ENCODE measurements at regions not wholly inside any gene's neighbourhood (a gene's known extent, or its start where the extent isn't known, plus 50 kb on each side); places are given as distances from the start of the nearest gene placed in this dataset.

DNA sequence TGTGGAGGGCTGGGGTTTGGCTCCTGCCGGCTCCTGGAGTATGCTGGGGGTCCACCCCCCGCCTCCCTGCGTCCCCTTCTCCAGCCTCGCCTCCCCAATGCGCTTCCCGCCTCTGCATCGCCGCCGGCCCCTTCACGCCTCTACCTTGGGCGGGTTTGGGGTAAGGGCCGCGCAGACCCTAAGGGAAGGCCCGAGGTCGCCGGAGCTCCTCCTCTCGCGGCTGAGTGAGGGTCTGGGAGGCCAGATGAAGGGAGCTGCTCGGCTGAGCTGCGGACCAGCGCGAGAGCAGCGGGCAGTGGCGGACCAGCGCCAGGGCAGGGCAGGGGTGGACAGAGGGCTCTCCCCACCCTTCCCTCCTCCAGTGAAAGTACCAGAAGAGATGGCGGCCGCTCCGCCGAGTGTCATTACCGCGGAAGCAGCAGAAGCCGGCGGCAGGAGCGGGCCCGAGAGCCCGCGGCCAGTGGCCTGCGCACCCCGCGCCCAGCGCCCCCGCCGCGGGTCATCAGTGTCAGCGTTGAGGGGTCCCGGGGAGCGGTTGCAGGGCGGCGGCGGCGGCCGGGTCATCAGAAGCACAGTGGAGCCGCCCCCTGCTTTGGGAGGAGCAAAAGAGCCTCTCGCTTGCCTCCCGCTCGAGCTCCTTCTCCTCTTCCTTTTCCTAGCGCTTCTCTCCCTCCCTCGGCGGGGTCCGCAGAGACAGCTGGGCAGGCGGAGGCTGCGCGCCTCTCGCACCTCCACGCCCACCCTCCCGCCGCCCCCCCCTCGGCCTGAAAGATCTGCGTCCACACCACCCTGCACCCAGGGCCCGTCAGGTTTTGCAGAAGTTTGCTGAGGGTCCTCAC, 255.6 kb upstream of the CADM1 start:
- peak in 21 of 56 donors; percentile 6 to 63 (median 26) for DNase-seq

DNA sequence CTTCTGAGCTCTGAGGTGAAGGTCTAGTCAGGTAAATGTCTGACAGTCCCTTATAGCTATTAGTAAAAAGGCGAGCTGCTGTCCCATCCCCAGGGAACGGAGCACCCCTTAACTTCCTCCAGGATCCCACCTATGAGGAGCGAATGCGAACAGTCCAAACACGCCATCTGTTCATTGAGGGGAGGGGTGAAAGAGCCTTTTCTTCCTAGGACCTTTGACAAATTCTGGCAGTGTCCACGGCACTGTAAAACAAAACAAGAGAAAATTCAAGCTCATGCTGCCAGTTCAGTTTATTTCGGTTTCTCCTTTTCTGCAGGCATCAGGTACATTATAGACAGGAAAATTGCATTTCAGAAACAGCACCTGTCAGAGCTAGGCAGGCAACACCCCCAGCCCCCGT, 253.8 kb upstream of the CADM1 start:
- DNase-seq: no peak

DNA sequence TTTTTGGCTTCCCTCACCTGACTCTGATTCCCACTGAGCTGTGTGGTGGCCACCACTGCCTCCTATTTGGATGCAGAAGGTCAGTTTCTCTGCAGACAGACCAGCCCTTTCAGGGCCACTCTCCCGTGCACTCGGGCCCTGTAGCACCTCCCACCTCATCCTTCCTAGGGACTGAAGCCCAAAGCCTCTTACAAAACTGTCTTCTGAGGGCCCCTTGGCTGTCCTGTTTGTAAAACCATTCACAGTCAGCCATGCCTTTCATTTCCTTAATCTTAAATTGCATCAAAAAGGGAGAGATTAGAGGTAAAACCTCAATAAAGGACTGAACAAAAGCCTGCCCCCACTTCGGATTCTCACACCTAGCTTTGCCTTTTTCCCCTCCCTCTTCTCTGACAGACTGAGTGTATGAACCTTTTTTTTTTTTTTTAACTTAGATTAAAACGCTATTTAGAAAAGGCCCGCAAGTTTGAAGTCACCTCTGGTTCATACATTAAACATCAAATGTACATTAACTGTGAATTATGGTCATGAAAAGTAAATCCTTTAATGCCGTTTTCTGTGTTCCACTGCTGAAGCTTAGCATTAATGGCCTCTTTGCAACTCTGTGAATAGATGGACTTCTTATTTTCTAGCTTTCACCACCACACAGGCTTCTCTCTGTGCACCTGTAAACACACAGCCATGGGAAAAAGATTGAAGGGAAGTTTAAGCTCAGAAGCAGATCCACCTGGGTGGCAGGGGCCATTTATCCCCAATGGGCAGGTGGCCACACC, 247.2 kb upstream of the CADM1 start:
- DNase-seq: no peak

DNA sequence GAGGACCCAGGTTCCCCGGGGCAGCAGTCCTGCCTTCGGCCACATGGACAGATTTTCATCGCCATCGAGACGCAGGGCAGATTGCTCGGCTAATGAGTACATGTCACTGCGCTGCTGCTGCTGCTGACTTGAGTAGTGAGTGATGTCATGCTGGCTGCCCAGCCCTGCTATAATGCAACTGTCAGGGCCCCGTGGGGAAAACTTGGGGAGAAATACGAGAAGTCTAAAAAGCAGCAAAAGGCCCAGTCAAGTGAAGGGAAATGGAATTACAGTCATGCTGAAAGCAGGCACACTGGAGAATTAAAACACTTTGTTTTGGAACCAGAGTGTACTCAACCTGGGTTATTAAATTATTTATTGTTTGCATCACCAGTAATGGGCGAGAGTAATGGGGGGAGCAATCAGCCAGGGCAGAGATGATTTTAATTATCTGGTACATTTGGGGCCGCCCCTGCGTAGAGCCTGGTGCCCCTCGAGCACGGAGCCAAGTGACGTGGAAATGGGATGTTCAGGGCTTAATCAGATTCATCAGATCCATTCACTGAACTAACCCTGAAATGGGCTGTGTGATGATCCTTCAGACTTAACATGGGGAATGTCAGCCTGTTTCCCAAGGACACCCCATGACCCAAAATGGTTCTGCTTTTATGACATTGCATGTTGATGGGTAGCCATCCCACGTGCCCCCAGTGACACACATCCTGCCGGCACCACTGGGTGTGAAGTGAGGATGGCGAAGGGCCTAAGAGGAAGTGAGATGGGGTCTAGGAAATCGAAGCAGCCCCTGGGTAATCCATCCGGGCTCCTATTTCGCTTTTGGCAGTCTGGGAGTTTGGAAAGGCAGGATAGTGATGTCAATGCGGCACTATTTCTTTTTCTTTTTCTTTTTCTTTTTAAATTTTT, 241.6 kb upstream of the CADM1 start:
- no peak for DNase-seq

DNA sequence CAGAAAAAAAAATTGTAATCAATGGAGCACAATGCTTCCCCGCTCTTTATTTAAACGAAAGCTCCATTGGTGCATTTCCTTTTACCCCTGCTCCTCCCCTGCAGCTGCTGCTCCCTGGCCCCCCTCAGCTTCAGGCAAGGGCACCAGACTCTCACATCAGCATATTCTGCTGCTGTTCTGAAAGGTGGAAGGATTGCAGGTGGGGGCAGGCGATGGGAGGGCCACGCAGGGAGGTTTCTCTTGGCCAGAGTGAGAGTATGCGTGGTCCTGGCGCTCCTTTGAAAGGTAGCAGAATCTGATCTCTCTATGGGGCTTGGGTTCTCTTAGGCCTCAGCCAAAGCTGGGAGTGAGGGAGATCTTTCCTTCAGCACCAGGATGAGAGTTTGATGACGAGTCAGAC, 240.9 kb upstream of the CADM1 start:
- DNase-seq: no peak

DNA sequence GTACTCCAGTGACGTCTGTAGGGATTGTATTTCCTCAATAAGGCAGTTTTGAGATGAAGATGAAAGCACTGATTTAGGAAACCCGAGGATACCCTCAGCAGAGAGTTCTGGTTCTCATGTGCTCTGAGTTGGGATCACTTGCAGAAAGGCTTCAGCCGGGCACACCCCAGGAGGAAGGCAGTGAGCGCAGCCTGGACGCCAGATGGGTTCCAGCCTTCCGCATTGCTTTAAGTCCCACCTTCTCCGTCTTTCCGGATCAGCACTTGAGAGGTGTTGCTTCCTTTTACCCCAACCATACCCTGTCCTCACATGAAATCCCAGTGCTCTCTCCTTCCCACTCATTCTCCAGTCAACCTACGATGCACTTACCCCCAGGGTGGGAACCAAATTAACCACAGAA, 239.5 kb upstream of the CADM1 start:
- no peak for DNase-seq

DNA sequence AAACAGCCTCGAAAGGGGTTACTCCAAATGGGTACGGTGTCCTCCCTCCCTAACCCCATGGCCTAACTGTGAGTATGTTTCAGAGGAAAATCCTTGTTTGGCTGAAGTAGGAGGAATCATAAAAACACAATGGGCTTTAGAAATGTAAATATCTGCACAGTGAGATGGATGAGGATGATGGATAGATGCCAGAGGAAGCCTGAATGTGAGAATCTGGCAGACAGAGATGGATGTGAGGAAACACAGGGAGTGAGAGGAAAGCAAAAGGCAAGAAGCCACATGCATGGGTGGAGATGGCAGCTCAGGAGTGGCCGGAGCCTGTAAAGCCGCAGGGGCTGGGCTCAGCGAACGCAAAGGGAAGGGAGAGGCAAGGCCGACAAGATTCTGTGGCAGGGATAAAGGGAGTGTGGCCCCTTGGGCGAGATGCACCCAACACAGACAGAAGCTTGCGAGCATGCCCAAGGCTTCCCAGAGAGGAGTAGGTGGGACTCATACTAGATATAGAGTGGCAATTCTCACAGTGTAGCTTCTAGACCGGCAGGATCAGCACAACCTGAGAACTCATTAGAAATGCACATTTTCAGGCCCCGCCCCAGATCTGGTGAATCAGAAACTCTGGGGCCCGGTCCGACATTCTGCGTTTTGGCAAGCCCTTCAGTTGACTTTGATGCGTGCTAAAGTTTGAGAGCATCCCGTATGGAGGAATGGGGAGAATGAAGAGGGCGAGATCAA, 237.3 kb upstream of the CADM1 start:
- no peak for DNase-seq

DNA sequence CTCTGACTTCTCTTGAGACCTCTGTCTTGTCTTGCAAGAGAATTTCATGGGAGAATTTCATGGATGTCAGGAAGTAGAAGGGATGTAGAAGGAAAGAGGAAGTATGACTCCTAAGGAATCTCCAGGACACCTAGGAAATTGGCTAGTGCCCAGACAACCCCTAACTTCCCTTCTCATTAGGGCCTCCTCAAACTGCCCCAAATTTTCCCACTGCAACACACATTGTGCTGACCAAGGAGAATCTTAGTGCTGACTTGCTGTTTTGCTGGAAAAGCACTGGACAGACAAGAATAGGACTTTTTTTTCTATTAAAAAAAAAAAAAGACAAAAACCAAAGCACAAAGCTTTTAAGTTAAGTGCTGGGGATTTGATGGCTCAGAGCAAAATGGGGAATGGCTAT, 236.1 kb upstream of the CADM1 start:
- DNase-seq: no peak

DNA sequence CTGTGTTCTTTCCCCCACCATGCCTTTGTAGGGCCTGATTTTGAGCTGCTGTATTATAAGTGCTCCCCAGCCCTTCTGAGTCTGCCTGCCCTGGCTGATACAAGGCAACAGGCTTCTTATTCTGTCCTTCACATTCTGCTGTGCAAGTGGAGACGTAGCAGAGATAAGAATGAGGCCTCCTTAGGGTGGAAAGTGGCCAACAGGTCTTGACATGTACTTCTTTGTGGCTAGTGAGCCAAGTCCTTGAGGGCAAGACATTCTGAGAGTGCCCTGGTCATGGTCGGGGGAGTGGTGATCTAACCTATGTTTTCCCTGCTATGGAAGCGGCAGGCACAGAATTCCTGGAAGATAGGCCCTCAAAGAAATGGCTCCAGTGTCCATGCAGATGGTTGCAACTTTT, 235.7 kb upstream of the CADM1 start:
- no peak for DNase-seq

DNA sequence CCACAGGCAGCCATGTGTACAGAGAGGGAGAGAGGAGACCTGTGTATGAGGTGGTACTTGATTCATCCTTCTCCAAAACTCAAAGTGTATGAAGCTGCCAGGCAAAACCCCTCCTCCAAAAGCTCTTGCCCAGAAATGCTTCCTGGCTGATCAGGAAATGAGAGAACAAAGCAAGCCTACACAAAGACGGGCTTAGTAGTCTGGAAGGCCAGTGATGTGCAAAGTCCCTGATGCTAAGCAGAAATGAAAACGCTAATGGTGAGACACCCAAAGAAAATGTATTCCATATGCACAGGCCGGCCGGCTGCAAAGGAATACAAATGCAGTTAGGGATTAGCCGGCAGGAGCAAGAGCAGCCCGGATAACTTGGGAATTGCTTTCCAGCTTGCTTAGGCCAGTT, 234.9 kb upstream of the CADM1 start:
- DNase-seq: no peak

DNA sequence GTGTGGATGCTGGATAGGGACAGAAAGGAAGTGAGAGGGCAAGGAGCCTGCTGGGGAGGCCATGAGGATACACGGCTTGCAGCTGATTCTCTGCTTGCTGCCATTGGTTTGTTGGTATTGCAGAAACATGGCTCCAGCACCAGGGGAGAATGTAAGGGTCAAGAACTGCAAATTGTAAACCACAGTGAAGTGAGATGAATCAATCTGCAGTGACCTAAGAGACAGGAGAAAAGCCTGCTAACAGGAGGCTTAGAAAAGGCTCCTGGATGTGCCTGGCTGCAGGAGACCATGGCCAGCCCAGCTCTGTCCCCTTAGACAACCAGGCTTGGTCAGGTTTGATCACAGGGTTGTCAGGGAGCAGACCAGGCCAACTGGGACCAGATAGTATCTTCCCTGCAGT, 233.7 kb upstream of the CADM1 start:
- no peak for DNase-seq

DNA sequence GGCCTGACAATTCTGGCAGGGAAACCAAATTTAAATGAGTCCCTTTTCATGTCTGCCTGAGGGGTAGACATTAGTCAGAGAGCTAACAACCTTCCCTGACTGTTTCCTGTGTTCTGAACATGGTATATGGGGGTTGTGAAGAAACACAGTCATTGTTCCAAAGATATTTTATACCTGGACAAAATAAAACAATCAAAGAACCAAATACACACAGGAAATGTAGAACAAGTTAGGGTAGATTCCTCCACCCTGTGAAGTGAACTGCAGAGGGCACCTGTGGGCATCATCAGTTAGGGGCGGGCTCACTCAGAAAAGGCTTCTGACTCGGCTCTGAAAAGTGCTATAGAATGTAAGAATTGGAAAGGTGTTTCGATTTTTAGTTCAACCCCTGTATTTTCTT, 231.9 kb upstream of the CADM1 start:
- DNase-seq: no peak

DNA sequence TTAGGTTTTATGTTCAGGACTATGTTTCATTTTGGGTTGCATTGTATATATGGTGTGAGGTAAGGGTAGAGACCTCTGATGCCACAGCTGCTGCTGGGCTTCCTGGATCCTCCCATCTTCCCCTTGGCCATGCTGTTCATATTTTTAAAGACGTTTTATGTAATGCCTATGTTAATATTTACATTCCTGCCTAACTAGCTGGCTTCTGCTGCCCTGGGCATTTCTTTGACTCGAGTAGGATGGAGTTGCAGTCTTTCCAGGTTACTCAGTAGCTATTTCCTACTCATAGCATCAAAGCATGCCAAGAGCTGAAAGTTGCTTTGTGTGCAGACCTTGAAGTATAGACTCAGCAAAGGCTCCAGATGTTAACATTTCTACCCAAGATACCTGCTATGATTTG, 220.5 kb upstream of the CADM1 start:
- no peak for DNase-seq

DNA sequence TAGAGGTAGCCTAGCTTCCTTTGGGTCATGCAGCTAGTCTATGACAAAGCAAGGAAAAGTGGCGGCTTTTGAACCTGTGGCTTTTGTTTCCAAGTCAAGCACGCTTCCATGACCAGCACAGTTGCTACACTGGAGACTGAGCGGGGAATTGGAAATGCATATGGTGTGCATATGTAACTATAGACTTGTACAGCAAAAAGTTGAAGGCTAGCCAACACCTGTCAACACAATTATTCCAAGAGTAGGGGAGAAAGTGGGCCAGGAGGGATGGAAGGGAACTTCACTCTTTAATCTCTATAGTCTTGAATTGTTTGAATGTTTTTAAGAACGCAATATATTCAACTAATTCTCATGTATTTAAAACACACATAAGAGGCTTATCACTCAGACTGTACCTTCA, 218.5 kb upstream of the CADM1 start:
- no peak for DNase-seq

DNA sequence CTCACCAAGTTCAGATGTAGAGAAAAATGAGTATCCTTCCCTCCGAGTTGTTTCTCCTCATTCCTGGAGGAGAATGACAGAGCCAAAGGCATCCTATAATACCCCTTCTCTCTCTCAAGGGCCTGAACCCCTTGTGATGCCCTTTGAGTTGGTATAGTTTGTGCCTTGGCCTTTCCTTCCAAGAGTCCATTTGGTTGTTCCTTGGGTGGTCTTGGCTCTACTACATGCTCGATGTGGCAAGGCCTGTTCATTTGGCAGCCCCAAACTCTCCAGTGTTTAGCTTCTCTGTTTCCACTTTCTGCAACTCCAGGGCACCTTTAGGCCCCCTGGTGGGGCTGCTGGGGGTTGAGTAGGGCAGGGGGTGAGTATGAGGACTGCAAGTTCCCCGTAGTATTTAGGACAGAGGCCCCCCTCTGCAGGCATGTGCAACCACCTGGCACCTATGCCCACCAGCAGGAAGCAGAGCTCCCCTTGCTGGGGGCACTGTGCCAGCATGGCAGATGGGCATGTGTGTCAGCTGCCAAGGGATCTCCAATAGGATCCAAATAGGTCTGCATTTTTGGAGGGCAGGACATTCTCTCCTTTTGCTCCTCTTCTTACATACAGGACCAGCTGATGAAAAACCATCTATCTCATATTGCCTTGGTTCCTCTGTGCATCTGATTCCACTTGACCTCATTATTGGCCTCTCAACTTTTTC, 217.2 kb upstream of the CADM1 start:
- DNase-seq: no peak

DNA sequence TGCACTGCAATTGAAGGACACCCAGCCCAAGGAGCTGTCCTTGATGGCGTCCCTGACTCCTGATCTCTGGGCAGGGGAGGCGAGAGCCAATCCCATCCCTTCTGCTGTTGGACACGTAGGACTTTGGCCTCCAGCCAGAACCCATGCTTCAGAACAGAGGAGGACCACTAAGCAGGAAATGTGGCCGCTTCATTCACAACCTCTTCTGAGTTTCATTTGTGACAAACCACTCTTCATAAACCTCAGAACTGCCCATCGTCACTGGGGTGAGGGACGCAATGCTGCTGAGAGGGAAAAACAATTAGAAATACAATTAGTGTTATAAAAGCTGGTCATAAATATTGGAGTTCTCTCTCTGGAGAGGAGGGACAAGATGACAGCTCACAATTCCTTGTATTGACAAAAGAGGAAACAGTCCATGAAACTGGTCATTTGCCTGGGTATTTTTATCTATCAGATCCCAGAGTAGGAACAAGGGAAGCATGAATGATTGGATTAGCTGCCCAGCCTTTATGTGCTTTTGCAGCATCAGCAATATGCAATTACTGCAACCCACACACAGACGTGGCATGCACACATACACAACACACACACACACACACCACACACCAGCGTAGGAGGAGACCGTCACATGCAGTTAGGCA, 216.5 kb upstream of the CADM1 start:
- peak in 5 of 56 donors; percentile 6 to 33 (median 12) for DNase-seq

DNA sequence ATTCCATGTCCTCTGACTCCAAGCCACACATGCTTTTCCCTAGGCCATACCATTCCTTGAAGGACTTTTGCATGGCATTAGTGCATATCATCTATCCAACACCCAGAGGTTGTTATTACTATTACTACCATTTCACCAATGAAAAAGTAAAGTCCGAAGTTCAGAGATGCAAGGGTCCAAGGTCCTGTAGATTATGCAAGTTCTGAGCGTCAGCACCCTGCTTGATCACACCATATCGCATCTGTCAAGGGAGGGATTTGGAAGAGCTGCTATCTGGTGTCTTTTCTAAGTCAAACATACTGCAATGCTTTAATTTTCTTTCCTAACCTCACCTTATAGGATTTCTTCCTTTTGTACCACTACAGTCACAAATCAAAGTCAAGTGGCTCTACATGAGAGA, 214.7 kb upstream of the CADM1 start:
- DNase-seq: no peak

DNA sequence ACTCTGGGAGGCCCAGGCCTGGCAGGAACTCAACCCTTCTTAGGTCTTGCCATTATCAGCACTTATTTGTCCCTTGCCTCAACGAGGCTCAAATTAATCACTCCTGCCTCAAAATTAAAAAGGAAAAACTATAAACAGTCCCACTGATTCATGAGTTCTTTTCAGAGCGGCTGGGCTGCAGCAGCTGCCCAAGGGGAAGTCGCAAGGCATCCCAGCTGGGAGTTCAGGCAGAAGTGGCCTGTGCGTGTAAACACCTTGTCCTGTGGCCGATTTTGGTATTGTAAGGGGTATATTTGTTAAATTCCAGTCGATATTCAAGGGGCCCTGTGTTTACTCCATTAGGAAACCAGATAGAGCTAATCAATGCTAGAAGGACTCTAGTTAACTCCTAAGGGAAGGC, 213.9 kb upstream of the CADM1 start:
- no peak for DNase-seq

DNA sequence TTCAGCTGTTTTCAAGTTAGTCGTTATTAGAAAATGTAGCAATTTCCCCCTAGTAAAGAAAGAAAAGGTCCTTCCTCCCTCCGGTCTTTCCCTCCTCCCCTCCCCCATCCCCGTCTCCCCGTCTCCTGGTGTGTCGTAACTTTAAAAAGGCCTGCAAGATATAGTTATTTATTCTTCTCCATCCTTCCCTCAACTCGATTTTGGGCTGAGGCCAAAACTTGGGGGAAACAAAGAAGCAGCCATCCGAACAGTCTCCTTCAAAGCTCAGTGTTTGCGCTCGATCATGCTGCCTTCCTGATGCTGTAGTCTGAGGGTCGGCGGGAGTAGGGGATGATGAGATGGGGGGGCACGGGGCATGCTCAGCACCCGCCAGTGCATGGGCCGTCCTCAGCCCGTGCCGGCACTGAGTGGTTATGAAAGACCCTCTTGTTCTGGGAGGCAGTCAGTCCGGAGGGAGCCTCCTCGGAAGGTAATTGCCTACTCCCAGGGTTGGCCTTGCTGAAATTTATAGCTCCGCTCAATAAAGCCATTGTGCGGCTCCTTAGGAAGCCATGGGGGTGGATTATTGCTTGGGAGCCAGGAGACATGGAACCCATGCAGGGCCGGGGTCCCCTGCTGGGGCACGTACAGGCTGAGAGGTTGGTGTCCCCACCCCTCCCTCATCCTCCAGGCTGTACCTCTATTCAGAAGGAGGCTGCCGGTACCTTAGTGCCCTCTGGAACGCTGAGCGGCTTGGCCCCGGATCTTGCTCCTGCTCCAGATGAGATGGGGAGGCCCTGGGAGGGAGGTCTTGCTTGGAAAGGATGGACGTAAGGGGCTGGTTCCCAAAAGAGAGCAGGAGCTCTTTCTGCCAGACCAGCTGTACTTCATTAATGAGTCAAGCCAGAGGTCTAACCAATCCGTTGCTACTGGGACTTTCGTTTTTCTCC, 212.7 kb upstream of the CADM1 start:
- peak in 15 of 56 donors; percentile 7 to 63 (median 29) for DNase-seq
